ENCODE measurements at regions not wholly inside any gene's neighbourhood (a gene's known extent, or its start where the extent isn't known, plus 50 kb on each side); places are given as distances from the start of the nearest gene placed in this dataset.

DNA sequence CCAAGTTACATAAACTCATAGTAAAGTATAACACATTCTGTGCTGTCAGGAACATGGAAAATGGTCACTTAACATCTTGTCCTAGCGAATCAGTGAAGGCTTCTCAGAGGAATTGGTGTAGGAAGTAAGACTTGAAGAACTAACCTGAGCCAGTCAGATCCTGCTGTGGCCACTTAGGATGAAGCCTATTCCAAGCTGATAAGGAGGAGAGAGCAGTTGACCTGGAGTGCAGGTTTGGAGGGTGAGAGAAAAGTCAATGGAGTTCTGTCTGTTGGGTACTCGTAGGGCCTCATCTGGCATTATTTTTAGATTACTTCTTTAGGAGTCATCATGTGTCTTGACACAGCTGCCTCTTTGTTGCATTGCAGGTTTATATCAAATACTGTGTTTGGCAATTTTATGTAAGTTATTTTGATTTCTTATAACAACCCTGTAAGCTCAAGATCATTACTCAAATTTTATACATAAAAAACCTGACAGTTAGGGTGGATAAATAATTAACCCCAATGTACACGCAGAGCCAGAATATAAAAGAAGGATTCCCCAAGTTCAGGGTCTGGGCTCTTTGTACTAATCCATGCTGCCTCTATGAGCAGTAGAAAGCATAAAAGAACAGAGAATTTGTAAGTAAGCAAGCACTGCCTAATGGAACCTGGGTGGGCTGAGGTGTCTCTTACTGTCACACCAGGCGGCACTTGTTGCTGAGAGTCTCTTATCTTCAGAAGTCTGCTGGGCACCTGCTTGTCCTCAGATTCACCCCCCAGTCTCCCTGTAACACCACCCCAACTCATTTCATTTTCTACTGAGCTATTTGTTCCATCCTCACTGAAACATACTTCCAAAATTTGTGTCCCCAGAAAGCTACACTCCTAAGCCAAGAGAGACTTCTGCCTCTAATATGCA lies 252.1 kb upstream of the NT5C1B start:
- TF ChIP-seq, protein P1, sequence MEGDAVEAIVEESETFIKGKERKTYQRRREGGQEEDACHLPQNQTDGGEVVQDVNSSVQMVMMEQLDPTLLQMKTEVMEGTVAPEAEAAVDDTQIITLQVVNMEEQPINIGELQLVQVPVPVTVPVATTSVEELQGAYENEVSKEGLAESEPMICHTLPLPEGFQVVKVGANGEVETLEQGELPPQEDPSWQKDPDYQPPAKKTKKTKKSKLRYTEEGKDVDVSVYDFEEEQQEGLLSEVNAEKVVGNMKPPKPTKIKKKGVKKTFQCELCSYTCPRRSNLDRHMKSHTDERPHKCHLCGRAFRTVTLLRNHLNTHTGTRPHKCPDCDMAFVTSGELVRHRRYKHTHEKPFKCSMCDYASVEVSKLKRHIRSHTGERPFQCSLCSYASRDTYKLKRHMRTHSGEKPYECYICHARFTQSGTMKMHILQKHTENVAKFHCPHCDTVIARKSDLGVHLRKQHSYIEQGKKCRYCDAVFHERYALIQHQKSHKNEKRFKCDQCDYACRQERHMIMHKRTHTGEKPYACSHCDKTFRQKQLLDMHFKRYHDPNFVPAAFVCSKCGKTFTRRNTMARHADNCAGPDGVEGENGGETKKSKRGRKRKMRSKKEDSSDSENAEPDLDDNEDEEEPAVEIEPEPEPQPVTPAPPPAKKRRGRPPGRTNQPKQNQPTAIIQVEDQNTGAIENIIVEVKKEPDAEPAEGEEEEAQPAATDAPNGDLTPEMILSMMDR (conservative IDR thresholded peaks at IDR 0.05; ENCODE audit: low read depth, low read length), result no peak
- TF ChIP-seq CEBPB (IDR thresholded peaks at IDR 0.05; ENCODE audit: low read depth, low read length), result no peak

Measured in IMR-90 (cell line).